ENCODE measurements at regions not wholly inside any gene's neighbourhood (a gene's known extent, or its start where the extent isn't known, plus 50 kb on each side); places are given as distances from the start of the nearest gene placed in this dataset.
"Not testable (repeated sequence)": the region's sequence is repeated elsewhere in the genome, so short reads cannot be mapped to it uniquely, and the experiment has no call there.

GRCh38 chr12:126271159-126271558, 1205.9 kb downstream of the AACS start:
- H3K9me3 ChIP-seq (ENCODE audit: control extremely low read depth in 1 of 5, control insufficient read depth in 4 of 5, insufficient read depth in 2 of 5, low read depth in 1 of 5, low read length in 4 of 5) = no peaks in the 10 kb centered on the region
- 93% methylated on average over 3 of the region's 3 CpGs for WGBS (ENCODE audit: insufficient coverage)
- DNase-seq = no peak
- H3K4me1 ChIP-seq (ENCODE audit: control extremely low read depth in 1 of 4, control insufficient read depth in 4 of 4, insufficient read depth in 4 of 4, low read length in 3 of 4) = no peaks in the 10 kb centered on the region
- H3K4me3 ChIP-seq (ENCODE audit: control insufficient read depth in 1 of 7, extremely low read depth in 1 of 7, insufficient read depth in 4 of 7, low read depth in 2 of 7, low read length in 6 of 7) = no peak overlapping the region
- CTCF ChIA-PET = no interaction called here
- H3K36me3 ChIP-seq (ENCODE audit: control insufficient read depth in 4 of 4, insufficient read depth in 4 of 4, low read length in 3 of 4) = no peaks in the 10 kb centered on the region
- POLR2A ChIA-PET = no interaction called here
- no peaks in the 10 kb centered on the region for H3K27me3 ChIP-seq (replicated peaks in 2 of 5; ENCODE audit: control insufficient read depth in 4 of 5, insufficient read depth in 5 of 5, low read length in 4 of 5)
- H3K27ac ChIP-seq (ENCODE audit: insufficient read depth in 1 of 2, low read depth in 1 of 2, low read length in 2 of 2, poor library complexity in 1 of 2, severe bottlenecking in 2 of 2) = no peak overlapping the region

DNA sequence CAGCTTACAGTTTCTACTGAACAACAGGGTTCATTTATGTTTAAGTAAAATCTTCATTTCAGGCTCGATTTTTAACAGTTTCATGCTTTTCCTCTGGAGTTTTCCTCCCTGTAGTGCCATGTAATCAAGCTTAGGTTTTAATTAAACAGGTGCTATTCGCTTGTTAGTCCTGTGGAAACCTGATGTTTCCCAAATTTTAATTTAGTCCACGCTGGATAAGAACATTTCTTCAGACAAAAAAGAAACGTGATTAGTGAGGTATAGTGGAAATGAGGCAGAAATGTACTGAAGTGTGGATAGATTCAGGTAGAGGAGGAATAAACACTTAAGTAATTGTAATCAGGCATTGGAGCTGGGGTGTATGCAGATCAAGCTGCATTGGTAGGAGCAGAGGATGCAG, 1217.5 kb downstream of the AACS start:
- no peaks in the 10 kb centered on the region for H3K27me3 ChIP-seq (replicated peaks in 2 of 5; ENCODE audit: control insufficient read depth in 4 of 5, insufficient read depth in 5 of 5, low read length in 4 of 5)
- H3K36me3 ChIP-seq (ENCODE audit: control insufficient read depth in 4 of 4, insufficient read depth in 4 of 4, low read length in 3 of 4) = no peaks in the 10 kb centered on the region
- peaks cover 0 to 3% (median 0%) of the 10 kb centered on the region in 5 experiments for H3K9me3 ChIP-seq (ENCODE audit: control extremely low read depth in 1 of 5, control insufficient read depth in 4 of 5, insufficient read depth in 2 of 5, low read depth in 1 of 5, low read length in 4 of 5)
- DNase-seq = no peak
- no peaks in the 10 kb centered on the region for H3K4me1 ChIP-seq (ENCODE audit: control extremely low read depth in 1 of 4, control insufficient read depth in 4 of 4, insufficient read depth in 4 of 4, low read length in 3 of 4)
- ChIA-PET CTCF (no interaction called here), POLR2A (no interaction called here)
- no peak overlapping the region for H3K27ac ChIP-seq (ENCODE audit: insufficient read depth in 1 of 2, low read depth in 1 of 2, low read length in 2 of 2, poor library complexity in 1 of 2, severe bottlenecking in 2 of 2)
- H3K4me3 ChIP-seq (ENCODE audit: control insufficient read depth in 1 of 7, extremely low read depth in 1 of 7, insufficient read depth in 4 of 7, low read depth in 2 of 7, low read length in 6 of 7) = no peak overlapping the region
- WGBS (ENCODE audit: insufficient coverage) = 83% methylated on average over 4 of the region's 4 CpGs

DNA sequence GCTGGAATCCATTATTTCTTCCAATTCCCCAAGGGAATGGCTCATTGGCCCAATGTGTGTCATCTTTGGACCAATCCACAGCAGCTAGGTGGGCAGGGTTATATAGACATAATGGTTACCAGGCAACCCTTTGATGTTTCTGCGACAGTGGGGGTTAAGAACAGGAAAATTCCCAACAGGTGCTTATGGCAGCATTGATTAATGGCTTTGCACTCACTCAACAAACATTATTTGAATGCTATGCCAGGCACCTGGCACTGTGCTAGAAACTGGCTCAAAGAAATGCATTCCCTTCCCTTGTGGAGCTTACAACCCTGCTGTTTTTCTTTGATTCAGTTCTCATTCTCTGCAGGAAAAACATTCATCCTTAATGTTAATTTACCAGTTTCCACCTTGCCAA, 1221.0 kb downstream of the AACS start:
- Histone ChIP-seq H3K27me3 (replicated peaks in 2 of 5; ENCODE audit: control insufficient read depth in 4 of 5, insufficient read depth in 5 of 5, low read length in 4 of 5) (no peaks in the 10 kb centered on the region), H3K4me3 (ENCODE audit: control insufficient read depth in 1 of 7, extremely low read depth in 1 of 7, insufficient read depth in 4 of 7, low read depth in 2 of 7, low read length in 6 of 7) (no peak overlapping the region), H3K4me1 (ENCODE audit: control extremely low read depth in 1 of 4, control insufficient read depth in 4 of 4, insufficient read depth in 4 of 4, low read length in 3 of 4) (peaks cover 0 to 2% (median 0%) of the 10 kb centered on the region in 4 experiments), H3K9me3 (ENCODE audit: control extremely low read depth in 1 of 5, control insufficient read depth in 4 of 5, insufficient read depth in 2 of 5, low read depth in 1 of 5, low read length in 4 of 5) (peaks cover 0 to 3% (median 0%) of the 10 kb centered on the region in 5 experiments), H3K27ac (ENCODE audit: insufficient read depth in 1 of 2, low read depth in 1 of 2, low read length in 2 of 2, poor library complexity in 1 of 2, severe bottlenecking in 2 of 2) (no peak overlapping the region), H3K36me3 (ENCODE audit: control insufficient read depth in 4 of 4, insufficient read depth in 4 of 4, low read length in 3 of 4) (no peaks in the 10 kb centered on the region)
- WGBS (ENCODE audit: insufficient coverage) = 100% methylated on average over 1 of the region's 1 CpG
- DNase-seq = no peak
- ChIA-PET CTCF (interaction anchor here (2.5 kb wide), 1 partner anchor 18 kb away, joined by 7 read pairs; no protein-coding TSS in a partner anchor), POLR2A (no interaction called here)

DNA sequence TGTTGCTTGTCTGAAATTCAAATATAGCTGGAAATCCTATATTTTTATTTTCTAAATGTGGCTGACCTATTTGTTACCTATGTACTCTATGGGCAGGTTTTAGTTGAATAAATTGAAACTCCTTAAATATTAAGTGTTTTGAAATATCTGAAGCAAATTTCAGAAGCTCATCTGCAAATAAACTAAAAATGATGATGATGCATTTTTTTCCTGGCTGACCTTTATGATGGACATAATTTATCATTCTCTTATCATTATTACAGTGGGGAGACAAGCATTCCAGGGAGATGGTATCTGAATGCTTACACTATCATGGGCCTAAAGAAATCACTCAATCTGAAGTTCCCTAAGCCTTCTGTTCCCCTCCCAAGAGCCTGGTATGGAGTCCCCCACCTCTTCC, 1225.2 kb downstream of the AACS start:
- ChIA-PET POLR2A (no interaction called here), CTCF (no interaction called here)
- no peak overlapping the region for H3K4me3 ChIP-seq (ENCODE audit: control insufficient read depth in 1 of 7, extremely low read depth in 1 of 7, insufficient read depth in 4 of 7, low read depth in 2 of 7, low read length in 6 of 7)
- H3K27me3 ChIP-seq (replicated peaks in 2 of 5; ENCODE audit: control insufficient read depth in 4 of 5, insufficient read depth in 5 of 5, low read length in 4 of 5) = no peaks in the 10 kb centered on the region
- no peak for DNase-seq
- H3K36me3 ChIP-seq (ENCODE audit: control insufficient read depth in 4 of 4, insufficient read depth in 4 of 4, low read length in 3 of 4) = no peaks in the 10 kb centered on the region
- peaks cover 0 to 5% (median 3%) of the 10 kb centered on the region in 5 experiments for H3K9me3 ChIP-seq (ENCODE audit: control extremely low read depth in 1 of 5, control insufficient read depth in 4 of 5, insufficient read depth in 2 of 5, low read depth in 1 of 5, low read length in 4 of 5)
- H3K4me1 ChIP-seq (ENCODE audit: control extremely low read depth in 1 of 4, control insufficient read depth in 4 of 4, insufficient read depth in 4 of 4, low read length in 3 of 4) = peaks cover 0 to 2% (median 0%) of the 10 kb centered on the region in 4 experiments
- no peak overlapping the region for H3K27ac ChIP-seq (ENCODE audit: insufficient read depth in 1 of 2, low read depth in 1 of 2, low read length in 2 of 2, poor library complexity in 1 of 2, severe bottlenecking in 2 of 2)

GRCh38 chr12:126291987-126292386, 1226.8 kb downstream of the AACS start:
- H3K27ac ChIP-seq (ENCODE audit: insufficient read depth in 1 of 2, low read depth in 1 of 2, low read length in 2 of 2, poor library complexity in 1 of 2, severe bottlenecking in 2 of 2); H3K9me3 ChIP-seq (ENCODE audit: control extremely low read depth in 1 of 5, control insufficient read depth in 4 of 5, insufficient read depth in 2 of 5, low read depth in 1 of 5, low read length in 4 of 5); H3K4me3 ChIP-seq (ENCODE audit: control insufficient read depth in 1 of 7, extremely low read depth in 1 of 7, insufficient read depth in 4 of 7, low read depth in 2 of 7, low read length in 6 of 7); DNase-seq; POLR2A ChIA-PET; H3K27me3 ChIP-seq (replicated peaks in 2 of 5; ENCODE audit: control insufficient read depth in 4 of 5, insufficient read depth in 5 of 5, low read length in 4 of 5); H3K36me3 ChIP-seq (ENCODE audit: control insufficient read depth in 4 of 4, insufficient read depth in 4 of 4, low read length in 3 of 4); CTCF ChIA-PET; H3K4me1 ChIP-seq (ENCODE audit: control extremely low read depth in 1 of 4, control insufficient read depth in 4 of 4, insufficient read depth in 4 of 4, low read length in 3 of 4): not testable (repeated sequence)
- WGBS (ENCODE audit: insufficient coverage) = 94% methylated on average over 3 of the region's 3 CpGs

DNA sequence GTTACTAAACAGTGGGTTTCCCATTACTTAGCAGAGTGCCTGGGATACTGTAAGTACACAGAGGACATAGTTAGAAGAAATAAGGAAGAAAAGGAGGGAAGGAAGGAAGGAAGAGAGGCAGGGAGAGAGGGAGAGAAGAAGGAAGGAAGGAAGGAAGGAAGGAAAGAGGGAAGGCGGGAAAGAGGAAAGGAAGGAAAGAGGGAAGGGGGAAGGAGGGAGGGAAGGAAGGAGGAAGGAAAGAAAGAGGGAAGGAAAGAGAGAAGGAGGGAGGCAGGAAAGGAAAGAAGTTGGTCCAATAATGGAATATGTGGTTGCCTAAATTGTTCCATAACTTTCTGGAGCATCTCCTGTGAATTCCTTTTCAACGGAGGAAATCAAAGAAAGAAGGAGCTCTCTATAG, 1230.4 kb downstream of the AACS start:
- ChIA-PET POLR2A (no interaction called here), CTCF (no interaction called here)
- Histone ChIP-seq H3K36me3 (ENCODE audit: control insufficient read depth in 4 of 4, insufficient read depth in 4 of 4, low read length in 3 of 4) (no peaks in the 10 kb centered on the region), H3K4me1 (ENCODE audit: control extremely low read depth in 1 of 4, control insufficient read depth in 4 of 4, insufficient read depth in 4 of 4, low read length in 3 of 4) (no peaks in the 10 kb centered on the region), H3K9me3 (ENCODE audit: control extremely low read depth in 1 of 5, control insufficient read depth in 4 of 5, insufficient read depth in 2 of 5, low read depth in 1 of 5, low read length in 4 of 5) (peaks cover 0 to 4% (median 0%) of the 10 kb centered on the region in 5 experiments), H3K27ac (ENCODE audit: insufficient read depth in 1 of 2, low read depth in 1 of 2, low read length in 2 of 2, poor library complexity in 1 of 2, severe bottlenecking in 2 of 2) (no peak overlapping the region), H3K4me3 (ENCODE audit: control insufficient read depth in 1 of 7, extremely low read depth in 1 of 7, insufficient read depth in 4 of 7, low read depth in 2 of 7, low read length in 6 of 7) (no peak overlapping the region), H3K27me3 (replicated peaks in 2 of 5; ENCODE audit: control insufficient read depth in 4 of 5, insufficient read depth in 5 of 5, low read length in 4 of 5) (no peaks in the 10 kb centered on the region)
- DNase-seq = no peak
- WGBS (ENCODE audit: insufficient coverage) = 92% methylated on average over 2 of the region's 2 CpGs

GRCh38 chr12:126309278-126309677, 1244.0 kb downstream of the AACS start:
- H3K9me3 ChIP-seq (ENCODE audit: control extremely low read depth in 1 of 5, control insufficient read depth in 4 of 5, insufficient read depth in 2 of 5, low read depth in 1 of 5, low read length in 4 of 5) = no peaks in the 10 kb centered on the region
- ChIA-PET POLR2A (no interaction called here), CTCF (no interaction called here)
- no peaks in the 10 kb centered on the region for H3K4me1 ChIP-seq (ENCODE audit: control extremely low read depth in 1 of 4, control insufficient read depth in 4 of 4, insufficient read depth in 4 of 4, low read length in 3 of 4)
- H3K36me3 ChIP-seq (ENCODE audit: control insufficient read depth in 4 of 4, insufficient read depth in 4 of 4, low read length in 3 of 4) = no peaks in the 10 kb centered on the region
- H3K27ac ChIP-seq (ENCODE audit: insufficient read depth in 1 of 2, low read depth in 1 of 2, low read length in 2 of 2, poor library complexity in 1 of 2, severe bottlenecking in 2 of 2) = no peak overlapping the region
- no peak overlapping the region for H3K4me3 ChIP-seq (ENCODE audit: control insufficient read depth in 1 of 7, extremely low read depth in 1 of 7, insufficient read depth in 4 of 7, low read depth in 2 of 7, low read length in 6 of 7)
- 83% methylated on average over 1 of the region's 3 CpGs for WGBS (ENCODE audit: insufficient coverage)
- DNase-seq = no peak
- H3K27me3 ChIP-seq (replicated peaks in 2 of 5; ENCODE audit: control insufficient read depth in 4 of 5, insufficient read depth in 5 of 5, low read length in 4 of 5) = no peaks in the 10 kb centered on the region

Data from common myeloid progenitor, CD34-positive (primary cell).